Neural cell (in vitro differentiated cells): ENCODE measurements at regions not wholly inside any gene's neighbourhood (a gene's known extent, or its start where the extent isn't known, plus 50 kb on each side); places are given as distances from the start of the nearest gene placed in this dataset.

Experiments
- H2AFZ ChIP-seq: fragments of 200-600, 300-800 bp; sonication (generic), shearing (Covaris generic); 2 replicates; pipeline ENCODE4 v1.6.0; 2014; ENCODE audit warnings: low read depth, mild to moderate bottlenecking, antibody characterized with exemption, low read length, moderate library complexity
- H3F3A ChIP-seq: fragments of 200-600 bp; shearing (Covaris generic); 2 replicates; pipeline ENCODE4 v1.6.1; 2016; ENCODE audit warnings: mild to moderate bottlenecking, moderate library complexity, mixed read lengths, antibody characterized with exemption, low read length; ENCODE audit not compliant: insufficient read depth, poor library complexity, severe bottlenecking
- H3K27ac ChIP-seq: fragments of 200-600, 300-800 bp; sonication (generic), shearing (Covaris generic); 2 replicates; pipeline ENCODE4 v1.5.1; 2014; ENCODE audit warnings: mild to moderate bottlenecking, low read length, moderate library complexity
- H3K27me3 ChIP-seq: fragments of 300-800, 200-600 bp; sonication (generic), shearing (Covaris generic); 2 replicates; pipeline ENCODE4 v1.6.0; 2014; ENCODE audit warnings: mild to moderate bottlenecking, low read depth, low read length, moderate library complexity; ENCODE audit not compliant: insufficient read depth
- H3K36me3 ChIP-seq: fragments of 300-800, 200-600 bp; sonication (generic), shearing (Covaris generic); 2 replicates; pipeline ENCODE4 v1.5.1; 2014; ENCODE audit warnings: mild to moderate bottlenecking, antibody characterized with exemption, low read length, moderate library complexity; ENCODE audit not compliant: insufficient read depth
- H3K4me2 ChIP-seq: fragments of 300-800, 200-600 bp; sonication (generic), shearing (Covaris generic); 2 replicates; pipeline ENCODE4 v1.6.0; 2014; ENCODE audit warnings: mild to moderate bottlenecking, low read length
- H3K4me3 ChIP-seq: fragments of 300-800, 200-600 bp; sonication (generic), shearing (Covaris generic); 2 replicates; pipeline ENCODE4 v1.5.1; 2014; ENCODE audit warnings: mild to moderate bottlenecking, low read length, moderate library complexity
- H3K79me2 ChIP-seq: fragments of 200-600 bp; shearing (Covaris generic); replicated peaks from 2 replicates; pipeline ENCODE4 v1.6.0; 2014; ENCODE audit warnings: mild to moderate bottlenecking, low read length, moderate library complexity; ENCODE audit not compliant: insufficient read depth
- H3K9ac ChIP-seq: fragments of 300-800, 200-600 bp; sonication (generic), shearing (Covaris generic); 2 replicates; pipeline ENCODE4 v1.6.1; 2016; ENCODE audit warnings: mild to moderate bottlenecking, low read length, mixed read lengths
- H3K9me2 ChIP-seq: fragments of 200-600 bp; shearing (Covaris generic); 2 replicates; pipeline ENCODE4 v1.6.1; 2016; ENCODE audit warnings: mild to moderate bottlenecking, low read length, mixed read lengths; ENCODE audit not compliant: insufficient read depth
- H3K9me3 ChIP-seq: fragments of 200-600, 300-800 bp; sonication (generic), shearing (Covaris generic); 2 replicates; pipeline ENCODE4 v1.6.1; 2016; ENCODE audit warnings: mild to moderate bottlenecking, mixed run types, low read length, moderate library complexity, mixed read lengths
- H4K20me1 ChIP-seq: fragments of 200-600 bp; shearing (Covaris generic); 2 replicates; pipeline ENCODE4 v1.6.1; 2016; ENCODE audit warnings: mild to moderate bottlenecking, mixed run types; ENCODE audit not compliant: insufficient read depth
- EP300 ChIP-seq: fragments of 450-650 bp; conservative IDR thresholded peaks from 2 replicates; pipeline ENCODE4 v1.6.1; 2014; ENCODE audit warnings: antibody characterized with exemption, mild to moderate bottlenecking, moderate library complexity; ENCODE audit not compliant: poor library complexity, severe bottlenecking
- EZH2 ChIP-seq: fragments of 200-600, 300-800 bp; shearing (Covaris generic), sonication (generic); IDR thresholded peaks from 2 replicates; pipeline ENCODE4 v1.6.1; 2014; ENCODE audit warnings: antibody characterized with exemption, low read length, borderline replicate concordance, mild to moderate bottlenecking; ENCODE audit not compliant: insufficient read depth, poor library complexity, severe bottlenecking
- MXI1 ChIP-seq: fragments of 450-650 bp; conservative IDR thresholded peaks from 2 replicates; pipeline ENCODE4 v1.6.1; 2014; ENCODE audit warnings: antibody characterized with exemption, mild to moderate bottlenecking; ENCODE audit not compliant: poor library complexity, severe bottlenecking
- POLR2AphosphoS5 ChIP-seq: IDR thresholded peaks from 2 replicates; pipeline ENCODE4 v1.6.1; 2012
- RAD21 ChIP-seq: fragments of 450-650 bp; conservative IDR thresholded peaks from 2 replicates; pipeline ENCODE4 v1.6.1; 2014; ENCODE audit warnings: antibody characterized with exemption, mild to moderate bottlenecking, moderate library complexity
- SMC3 ChIP-seq: fragments of 450-650 bp; conservative IDR thresholded peaks from 2 replicates; pipeline ENCODE4 v1.6.1; 2014; ENCODE audit warnings: antibody characterized with exemption, mild to moderate bottlenecking, moderate library complexity; ENCODE audit not compliant: poor library complexity
- TAF1 ChIP-seq: IDR thresholded peaks from 2 replicates; pipeline ENCODE4 v1.6.1; 2012; ENCODE audit warnings: low read depth
- TF ChIP-seq, protein P1 (sequence below): fragments of 450-650 bp; IDR thresholded peaks from 2 replicates; pipeline ENCODE4 v1.5.1; 2014; ENCODE audit warnings: antibody characterized with exemption, mild to moderate bottlenecking, moderate library complexity; ENCODE audit not compliant: poor library complexity, severe bottlenecking
- TF ChIP-seq, protein P2 (sequence below): IDR thresholded peaks from 2 replicates; pipeline ENCODE4 v1.6.1; 2012; ENCODE audit warnings: borderline replicate concordance

DNA sequence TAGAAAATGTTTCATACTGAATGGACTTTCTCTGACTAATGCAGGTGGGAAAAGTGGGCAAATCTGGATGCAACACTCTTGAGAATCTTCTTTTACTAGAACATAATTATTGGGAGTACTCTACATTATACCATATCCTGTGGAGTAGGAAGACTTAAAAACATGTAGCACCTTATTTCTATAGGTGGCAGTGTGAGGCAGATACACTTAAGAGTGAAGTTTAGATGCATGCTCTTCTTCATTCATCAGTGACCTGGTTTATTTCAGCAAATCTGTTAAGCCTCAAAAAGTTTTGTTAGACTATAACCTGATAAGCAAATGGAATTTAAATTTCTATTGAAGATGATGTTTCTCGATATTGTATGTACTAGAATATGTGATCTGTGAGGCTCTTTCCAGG is 1087.1 kb upstream of the LRRN3 start:
- no peak overlapping the region for H3K9ac ChIP-seq
- no peak overlapping the region for H2AFZ ChIP-seq
- H3K4me3 ChIP-seq: no peak overlapping the region
- no peak overlapping the region for H3K4me2 ChIP-seq
- H3K27ac ChIP-seq: no peak overlapping the region
- H3K79me2 ChIP-seq: no peaks in the 10 kb centered on the region
- H4K20me1 ChIP-seq: no peaks in the 10 kb centered on the region
- H3K36me3 ChIP-seq: no peaks in the 10 kb centered on the region
- TF ChIP-seq, protein P1, sequence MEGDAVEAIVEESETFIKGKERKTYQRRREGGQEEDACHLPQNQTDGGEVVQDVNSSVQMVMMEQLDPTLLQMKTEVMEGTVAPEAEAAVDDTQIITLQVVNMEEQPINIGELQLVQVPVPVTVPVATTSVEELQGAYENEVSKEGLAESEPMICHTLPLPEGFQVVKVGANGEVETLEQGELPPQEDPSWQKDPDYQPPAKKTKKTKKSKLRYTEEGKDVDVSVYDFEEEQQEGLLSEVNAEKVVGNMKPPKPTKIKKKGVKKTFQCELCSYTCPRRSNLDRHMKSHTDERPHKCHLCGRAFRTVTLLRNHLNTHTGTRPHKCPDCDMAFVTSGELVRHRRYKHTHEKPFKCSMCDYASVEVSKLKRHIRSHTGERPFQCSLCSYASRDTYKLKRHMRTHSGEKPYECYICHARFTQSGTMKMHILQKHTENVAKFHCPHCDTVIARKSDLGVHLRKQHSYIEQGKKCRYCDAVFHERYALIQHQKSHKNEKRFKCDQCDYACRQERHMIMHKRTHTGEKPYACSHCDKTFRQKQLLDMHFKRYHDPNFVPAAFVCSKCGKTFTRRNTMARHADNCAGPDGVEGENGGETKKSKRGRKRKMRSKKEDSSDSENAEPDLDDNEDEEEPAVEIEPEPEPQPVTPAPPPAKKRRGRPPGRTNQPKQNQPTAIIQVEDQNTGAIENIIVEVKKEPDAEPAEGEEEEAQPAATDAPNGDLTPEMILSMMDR: peak; percentile 47
- TF ChIP-seq EZH2 (no peak), RAD21 (peak; percentile 45)
- no peaks in the 10 kb centered on the region for H3K9me2 ChIP-seq
- H3K27me3 ChIP-seq: no peaks in the 10 kb centered on the region
- no peaks in the 10 kb centered on the region for H3K9me3 ChIP-seq
- H3F3A ChIP-seq: no peaks in the 10 kb centered on the region

DNA sequence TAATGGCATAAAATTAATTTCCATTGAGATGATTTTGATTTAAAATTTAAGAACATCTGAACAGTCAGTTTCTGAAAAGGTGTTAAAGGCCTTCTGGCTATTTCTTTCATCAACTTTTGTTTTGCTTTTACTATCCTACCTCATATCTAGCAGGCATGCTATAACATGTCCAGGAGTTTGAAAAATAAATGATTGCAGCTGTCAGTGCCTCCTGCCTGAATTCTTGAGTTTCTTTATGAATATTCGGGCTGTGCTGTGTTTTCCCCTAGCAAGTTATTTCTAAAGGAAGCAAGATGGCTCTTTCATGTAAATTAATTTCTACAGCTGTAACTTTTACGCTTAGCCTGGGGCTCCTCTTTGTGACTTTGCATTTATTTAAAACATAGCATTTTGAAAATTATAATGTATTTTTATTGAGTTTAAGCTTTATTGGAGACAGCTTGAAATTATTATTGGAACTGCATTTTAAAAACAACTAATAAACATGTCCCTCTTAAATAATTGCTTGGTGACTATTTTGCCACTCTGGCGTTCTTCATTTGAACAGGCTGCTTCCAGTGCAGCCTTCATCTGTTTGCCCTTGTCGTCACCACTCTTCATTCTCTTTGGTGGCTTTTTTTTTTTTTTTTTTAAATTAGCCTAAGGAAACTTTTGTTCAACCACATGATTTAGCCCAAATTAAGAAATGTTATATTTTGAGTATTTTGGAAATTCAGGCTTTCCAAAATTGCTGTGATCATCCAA is 1083.4 kb upstream of the LRRN3 start:
- Histone ChIP-seq H3F3A (no peaks in the 10 kb centered on the region), H3K9ac (no peak overlapping the region), H3K4me2 (no peak overlapping the region), H3K27me3 (no peaks in the 10 kb centered on the region), H3K79me2 (no peaks in the 10 kb centered on the region), H3K9me2 (no peaks in the 10 kb centered on the region), H3K36me3 (no peaks in the 10 kb centered on the region), H4K20me1 (no peaks in the 10 kb centered on the region), H3K27ac (no peak overlapping the region), H2AFZ (no peak overlapping the region), H3K4me3 (no peak overlapping the region), H3K9me3 (no peaks in the 10 kb centered on the region)
- TF ChIP-seq EP300: no peak
- TF ChIP-seq POLR2AphosphoS5: no peak
- no peak for TF ChIP-seq RAD21
- no peak for TF ChIP-seq TAF1
- no peak for TF ChIP-seq EZH2
- no peak for TF ChIP-seq SMC3
- TF ChIP-seq, protein P1: no peak
- TF ChIP-seq, protein P2, sequence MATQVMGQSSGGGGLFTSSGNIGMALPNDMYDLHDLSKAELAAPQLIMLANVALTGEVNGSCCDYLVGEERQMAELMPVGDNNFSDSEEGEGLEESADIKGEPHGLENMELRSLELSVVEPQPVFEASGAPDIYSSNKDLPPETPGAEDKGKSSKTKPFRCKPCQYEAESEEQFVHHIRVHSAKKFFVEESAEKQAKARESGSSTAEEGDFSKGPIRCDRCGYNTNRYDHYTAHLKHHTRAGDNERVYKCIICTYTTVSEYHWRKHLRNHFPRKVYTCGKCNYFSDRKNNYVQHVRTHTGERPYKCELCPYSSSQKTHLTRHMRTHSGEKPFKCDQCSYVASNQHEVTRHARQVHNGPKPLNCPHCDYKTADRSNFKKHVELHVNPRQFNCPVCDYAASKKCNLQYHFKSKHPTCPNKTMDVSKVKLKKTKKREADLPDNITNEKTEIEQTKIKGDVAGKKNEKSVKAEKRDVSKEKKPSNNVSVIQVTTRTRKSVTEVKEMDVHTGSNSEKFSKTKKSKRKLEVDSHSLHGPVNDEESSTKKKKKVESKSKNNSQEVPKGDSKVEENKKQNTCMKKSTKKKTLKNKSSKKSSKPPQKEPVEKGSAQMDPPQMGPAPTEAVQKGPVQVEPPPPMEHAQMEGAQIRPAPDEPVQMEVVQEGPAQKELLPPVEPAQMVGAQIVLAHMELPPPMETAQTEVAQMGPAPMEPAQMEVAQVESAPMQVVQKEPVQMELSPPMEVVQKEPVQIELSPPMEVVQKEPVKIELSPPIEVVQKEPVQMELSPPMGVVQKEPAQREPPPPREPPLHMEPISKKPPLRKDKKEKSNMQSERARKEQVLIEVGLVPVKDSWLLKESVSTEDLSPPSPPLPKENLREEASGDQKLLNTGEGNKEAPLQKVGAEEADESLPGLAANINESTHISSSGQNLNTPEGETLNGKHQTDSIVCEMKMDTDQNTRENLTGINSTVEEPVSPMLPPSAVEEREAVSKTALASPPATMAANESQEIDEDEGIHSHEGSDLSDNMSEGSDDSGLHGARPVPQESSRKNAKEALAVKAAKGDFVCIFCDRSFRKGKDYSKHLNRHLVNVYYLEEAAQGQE: no peak
- no peak for TF ChIP-seq MXI1
